ENCODE measurements at regions not wholly inside any gene's neighbourhood (a gene's known extent, or its start where the extent isn't known, plus 50 kb on each side); places are given as distances from the start of the nearest gene placed in this dataset.

DNA sequence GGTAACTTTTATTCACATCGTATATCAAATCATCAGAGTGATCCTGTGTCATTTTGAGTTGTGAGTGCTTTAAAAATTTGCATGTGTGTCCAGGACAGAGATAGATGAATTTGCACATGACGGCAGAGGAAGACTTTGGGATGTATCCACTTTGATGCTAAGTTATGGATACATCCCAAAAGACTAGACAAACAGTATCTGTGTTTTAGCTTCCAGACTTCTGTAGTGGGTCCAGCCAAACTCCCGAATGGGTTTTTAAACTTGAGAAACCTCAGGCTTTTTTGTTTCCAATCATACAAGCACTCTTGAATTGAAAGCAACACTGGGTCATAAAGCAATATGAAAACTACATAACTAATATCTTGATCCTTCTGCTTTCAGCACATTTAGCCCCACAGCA, 213.8 kb downstream of the C9orf152 start:
- TF ChIP-seq CTCF (conservative IDR thresholded peaks at IDR 0.05; ENCODE audit: low read depth, low read length) (no peak), EZH2phosphoT487 (IDR thresholded peaks at IDR 0.05; ENCODE audit: borderline replicate concordance, low read length) (no peak), EZH2 (IDR thresholded peaks at IDR 0.05; ENCODE audit: low read length, unreplicated experiment) (no peak)

Measured in PC-3 (cell line).